GM19324 (cell line): ENCODE measurements at regions not wholly inside any gene's neighbourhood (a gene's known extent, or its start where the extent isn't known, plus 50 kb on each side); places are given as distances from the start of the nearest gene placed in this dataset.
A peak's percentile ranks its signal among the peaks of the same experiment; 100 is the strongest.

Experiments used
- ATAC-seq: cut with Tn5 transposase; IDR thresholded peaks from one replicate; pipeline ENCODE4 v1.9.1; 2021; ENCODE audit warnings: mild to moderate bottlenecking, moderate library complexity; ENCODE audit not compliant: unreplicated experiment, low FRiP score

- ATAC-seq, result no peak
These were observed 175.4 kb upstream of the NFE2L3 start for GRCh38 chr7:25976630-25977029.

DNA sequence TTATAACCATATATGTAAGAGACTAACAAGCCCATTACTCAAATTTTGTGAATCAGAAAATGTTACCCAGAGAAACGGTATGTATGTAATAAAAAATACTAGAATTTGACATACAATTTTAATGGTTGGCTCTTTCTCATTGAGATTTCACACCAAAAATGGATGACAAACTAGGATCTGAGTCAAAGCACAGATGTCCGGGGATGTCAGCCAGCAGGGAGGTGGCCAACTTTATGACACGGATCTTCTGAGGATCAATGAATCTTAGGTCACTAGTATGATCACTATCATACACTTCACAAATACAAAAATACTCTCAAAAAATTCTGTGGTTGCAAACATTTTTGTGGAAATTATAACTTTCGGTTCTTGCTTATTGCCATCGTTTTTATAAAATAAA lies 173.5 kb upstream of the NFE2L3 start:
- ATAC-seq, result no peak

- ATAC-seq, result no peak
These were observed 172.4 kb upstream of the NFE2L3 start for GRCh38 chr7:25979605-25980004.

GRCh38 chr7:25982684-25983083 lies 169.3 kb upstream of the NFE2L3 start:
- ATAC-seq, result no peak

DNA sequence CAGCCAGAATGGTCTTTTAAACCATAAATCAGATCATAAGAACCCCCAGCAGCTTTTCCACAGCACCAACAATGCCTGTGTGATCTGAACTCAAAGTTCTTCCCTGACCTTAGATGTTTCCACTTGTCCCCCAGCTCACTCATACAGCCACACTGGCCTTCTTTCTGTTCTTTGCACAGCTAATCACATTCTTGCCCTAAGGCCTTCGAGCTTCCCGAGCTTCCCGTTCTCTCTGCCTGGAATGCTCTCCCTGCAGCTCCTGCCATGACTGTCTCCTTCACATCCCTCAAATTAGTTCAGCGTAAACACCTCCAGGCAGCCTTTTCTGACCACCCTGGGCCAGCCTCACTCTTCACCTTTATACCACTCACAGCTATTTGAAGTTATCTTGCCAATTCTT lies 166.8 kb upstream of the NFE2L3 start:
- no peak for ATAC-seq

DNA sequence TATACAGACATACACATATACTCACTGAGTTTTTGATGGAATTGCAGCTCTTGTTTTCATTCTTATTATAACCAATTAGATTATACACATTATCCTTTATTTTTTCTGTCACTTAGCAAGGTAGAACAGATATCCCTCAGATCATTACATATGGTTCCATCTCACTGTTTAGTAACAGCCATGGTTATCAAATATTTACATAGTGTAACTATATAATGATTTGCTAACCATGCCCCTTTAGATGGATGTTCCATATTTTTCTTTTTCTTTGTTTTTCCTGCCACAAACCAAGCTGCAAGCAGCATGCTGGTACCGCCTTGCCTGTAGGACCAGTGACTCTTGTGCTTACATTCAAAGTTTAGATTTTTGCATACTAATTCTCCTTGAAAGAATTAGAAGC lies 163.4 kb upstream of the NFE2L3 start:
- no peak for ATAC-seq

GRCh38 chr7:25989140-25989705 lies 162.8 kb upstream of the NFE2L3 start:
- no peak for ATAC-seq

DNA sequence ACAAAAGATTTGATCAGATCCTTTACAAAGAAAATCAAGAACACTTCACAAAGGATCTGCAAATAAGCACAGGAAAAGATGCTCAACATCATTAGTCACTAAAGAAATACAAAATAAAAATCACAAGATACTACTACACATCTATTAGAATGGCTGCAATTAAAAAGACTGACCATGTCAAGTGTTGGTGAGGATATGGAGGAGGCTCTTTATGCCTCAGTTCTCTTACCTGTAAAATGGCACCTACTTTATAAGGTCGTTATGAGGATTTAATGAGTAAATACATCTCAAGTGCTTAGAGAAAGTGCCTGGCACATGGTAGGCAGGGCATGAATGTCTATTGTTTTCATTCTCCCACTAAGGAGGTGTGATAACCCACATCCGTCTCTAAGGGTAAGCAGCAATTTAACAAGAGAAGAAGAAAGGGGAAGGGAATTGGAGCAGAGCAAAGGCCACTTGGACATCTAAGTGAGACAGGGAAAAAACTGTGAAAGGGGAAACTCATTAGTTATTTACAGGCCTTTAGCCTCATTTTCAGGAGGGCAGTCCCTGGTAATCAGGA lies 157.5 kb upstream of the NFE2L3 start:
- no peak for ATAC-seq

- no peak for ATAC-seq
These were observed 156.8 kb upstream of the NFE2L3 start for GRCh38 chr7:25995216-25995615.

DNA sequence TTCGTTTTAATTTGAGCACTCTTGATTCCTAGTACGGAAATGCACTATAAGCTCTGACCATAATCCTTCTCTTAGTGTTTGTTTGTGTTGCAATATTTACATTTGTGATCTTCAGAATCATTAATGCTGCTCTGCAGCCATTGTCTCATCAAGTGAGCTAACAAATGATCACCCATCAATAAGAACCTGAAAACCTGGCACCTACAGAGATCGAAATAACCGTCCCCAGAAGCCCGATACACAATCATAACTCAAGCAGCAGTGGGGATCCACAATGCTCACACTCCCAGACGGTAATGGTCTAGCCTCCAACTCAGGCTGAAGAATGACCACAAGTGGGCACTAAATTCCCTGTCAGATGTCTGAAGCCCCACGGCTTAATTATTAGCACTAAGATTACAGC lies 156.0 kb upstream of the NFE2L3 start:
- ATAC-seq, result no peak

- ATAC-seq, result no peak
These were observed 153.5 kb upstream of the NFE2L3 start for GRCh38 chr7:25998499-25998898.

DNA sequence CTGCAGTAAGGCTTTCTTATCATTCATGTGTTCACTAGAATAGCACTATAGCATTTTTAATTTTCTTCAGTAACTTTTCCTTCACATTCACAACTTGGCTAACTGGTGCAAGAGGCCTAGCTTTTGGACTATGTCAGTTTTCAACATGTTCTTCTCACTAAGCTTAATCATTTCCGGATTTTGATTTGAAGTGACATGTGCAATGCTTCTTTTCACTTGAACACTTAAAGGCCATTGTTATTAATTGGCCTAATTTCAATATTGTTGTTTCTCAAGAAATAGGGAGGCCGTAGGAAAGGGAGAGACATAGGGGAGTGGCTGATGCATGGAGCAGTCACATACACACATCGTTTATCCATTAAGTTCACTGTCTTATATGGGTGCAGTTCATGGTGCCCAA lies 151.2 kb upstream of the NFE2L3 start:
- ATAC-seq, result no peak

DNA sequence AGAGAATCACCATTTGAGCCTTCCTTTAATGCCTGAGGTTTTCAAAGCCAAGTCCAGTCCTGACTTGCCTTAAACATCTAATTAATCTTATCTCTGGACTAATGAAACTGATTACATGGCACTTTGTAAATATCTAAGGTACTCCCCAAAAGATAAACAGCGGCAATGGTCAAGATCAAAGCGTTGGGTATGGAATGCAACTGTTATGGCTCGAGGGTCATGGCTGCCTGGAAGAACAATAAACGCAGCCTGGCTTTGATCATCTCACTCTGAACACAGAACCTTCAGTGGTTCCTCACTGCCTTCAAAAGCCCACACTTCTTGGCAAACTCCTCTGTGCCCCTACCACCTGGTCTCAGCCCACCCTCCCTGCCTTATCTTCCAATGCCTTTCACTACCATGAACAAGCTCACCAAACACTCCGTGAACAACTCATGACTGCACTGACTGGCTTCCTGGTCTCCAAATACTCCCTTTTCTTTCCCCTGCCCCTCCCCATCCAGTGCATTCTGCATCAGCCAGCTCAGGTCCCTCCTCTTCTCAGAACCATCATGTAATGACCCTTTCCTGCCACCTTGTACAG lies 150.2 kb upstream of the NFE2L3 start:
- ATAC-seq, result no peak

- no peak for ATAC-seq
These were observed 146.2 kb upstream of the NFE2L3 start for GRCh38 chr7:26005683-26006410.

DNA sequence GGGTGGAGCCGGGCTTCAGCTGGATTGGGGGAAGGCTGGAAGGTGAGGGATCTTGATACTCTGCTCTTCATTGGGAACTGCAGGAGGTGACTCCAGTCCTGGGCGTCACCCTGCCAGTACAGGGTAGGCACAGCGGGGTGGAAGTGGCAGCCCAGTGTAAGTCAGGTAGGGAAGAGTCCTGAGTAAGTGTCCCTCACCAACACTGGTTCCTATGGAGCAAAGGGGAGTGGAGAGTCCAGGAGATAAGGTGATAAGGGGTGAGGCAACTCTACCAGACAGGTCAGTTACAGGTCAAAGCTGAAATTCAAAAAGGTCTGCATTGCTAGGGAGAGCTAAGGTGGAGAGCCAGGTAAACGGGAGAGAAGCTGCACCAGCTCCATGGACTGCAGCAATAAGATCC lies 145.6 kb upstream of the NFE2L3 start:
- no peak for ATAC-seq

GRCh38 chr7:26007510-26007909 lies 144.5 kb upstream of the NFE2L3 start:
- no peak for ATAC-seq

GRCh38 chr7:26008428-26008827 lies 143.6 kb upstream of the NFE2L3 start:
- no peak for ATAC-seq

- peak; percentile 67 for ATAC-seq
These were observed 140.8 kb upstream of the NFE2L3 start for GRCh38 chr7:26011039-26011696.

DNA sequence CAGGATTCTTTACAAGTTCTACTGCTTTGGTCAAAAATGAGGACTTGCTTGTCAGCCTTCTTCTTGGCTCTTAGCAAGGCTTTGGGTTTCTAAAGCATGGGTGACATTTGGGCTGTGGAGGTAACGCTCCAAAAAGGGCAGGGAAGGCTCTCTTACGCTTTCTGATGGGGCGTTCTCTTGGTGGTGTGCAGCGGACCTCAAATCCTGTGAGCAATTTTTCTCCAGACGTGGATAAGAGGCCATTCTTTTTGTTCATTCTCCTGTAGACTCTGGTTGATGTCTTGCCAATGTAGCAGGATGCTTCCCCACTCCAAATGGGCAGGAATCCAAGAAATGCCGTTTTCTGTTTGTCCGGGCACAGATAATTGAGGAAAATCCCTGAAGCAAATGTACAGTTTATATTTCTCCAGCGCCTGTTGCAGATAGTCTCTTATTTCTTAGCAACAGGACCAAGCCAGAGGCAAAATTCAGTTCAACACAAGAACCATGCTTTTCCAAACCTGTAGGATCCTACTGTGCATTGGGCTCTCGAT lies 138.4 kb upstream of the NFE2L3 start:
- no peak for ATAC-seq

- ATAC-seq, result no peak
These were observed 129.0 kb upstream of the NFE2L3 start for GRCh38 chr7:26022982-26023381.

DNA sequence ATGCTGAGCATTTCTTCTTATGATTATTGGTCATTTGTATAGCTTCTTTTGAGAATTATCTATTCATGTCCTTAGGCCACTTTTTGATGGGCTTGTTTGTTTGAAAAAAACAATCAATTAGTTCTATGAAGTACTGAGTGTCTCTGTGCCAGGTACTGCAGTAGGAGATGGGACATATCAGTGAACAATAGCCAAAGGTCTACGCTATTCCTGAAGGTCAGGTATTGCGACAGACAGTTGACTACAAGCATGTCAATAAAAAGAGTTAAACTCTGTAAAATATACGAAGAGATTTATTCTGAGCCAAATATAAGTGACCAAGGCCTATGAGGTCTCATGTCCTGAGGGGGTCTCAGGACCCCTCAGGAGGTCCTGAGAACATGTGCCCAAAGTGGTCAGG lies 122.1 kb upstream of the NFE2L3 start:
- no peak for ATAC-seq
